Transverse colon (tissue), 3 donors: ENCODE measurements at regions not wholly inside any gene's neighbourhood (a gene's known extent, or its start where the extent isn't known, plus 50 kb on each side); places are given as distances from the start of the nearest gene placed in this dataset.

Experiments
- POLR2A ChIP-seq: fragments of 450-650 bp; IDR thresholded peaks from one replicate; pipeline ENCODE4 v1.6.1; 2016; ENCODE audit warnings: antibody characterized with exemption, mild to moderate bottlenecking, moderate library complexity
- TF ChIP-seq, protein P1 (sequence below), 5 experiments: fragments of 200-600 bp in 3 of 5; fragments of 450-650 bp in 2 of 5; sonication (generic) in 3 of 5; IDR thresholded peaks; 1 replicate in 2 of 5; 2 replicates in 3 of 5; pipeline ENCODE4 v1.5.1; 2016 to 2017; ENCODE audit warnings: antibody characterized with exemption in 5 of 5, inconsistent platforms in 3 of 5, mild to moderate bottlenecking in 2 of 5, moderate library complexity in 1 of 5

DNA sequence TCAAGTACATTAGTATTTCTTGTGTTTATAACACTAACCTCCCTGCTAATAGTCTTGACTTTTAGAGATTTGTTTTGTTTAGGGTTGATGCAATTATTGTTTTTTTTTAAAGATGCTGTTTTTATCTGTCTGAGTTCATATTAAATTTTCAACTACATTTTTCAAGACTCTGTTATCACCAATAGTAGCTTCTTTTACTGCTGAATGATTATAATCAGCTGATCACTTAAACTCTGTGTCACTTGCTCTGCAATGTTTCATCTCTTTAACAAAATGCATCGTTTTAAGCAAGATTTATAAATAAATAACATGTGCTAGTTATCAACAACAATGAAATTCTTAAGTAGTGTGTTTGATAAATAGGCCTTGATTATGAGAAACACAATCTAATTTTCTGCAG, 920.9 kb upstream of the PCDH20 start:
- TF ChIP-seq, protein P1, sequence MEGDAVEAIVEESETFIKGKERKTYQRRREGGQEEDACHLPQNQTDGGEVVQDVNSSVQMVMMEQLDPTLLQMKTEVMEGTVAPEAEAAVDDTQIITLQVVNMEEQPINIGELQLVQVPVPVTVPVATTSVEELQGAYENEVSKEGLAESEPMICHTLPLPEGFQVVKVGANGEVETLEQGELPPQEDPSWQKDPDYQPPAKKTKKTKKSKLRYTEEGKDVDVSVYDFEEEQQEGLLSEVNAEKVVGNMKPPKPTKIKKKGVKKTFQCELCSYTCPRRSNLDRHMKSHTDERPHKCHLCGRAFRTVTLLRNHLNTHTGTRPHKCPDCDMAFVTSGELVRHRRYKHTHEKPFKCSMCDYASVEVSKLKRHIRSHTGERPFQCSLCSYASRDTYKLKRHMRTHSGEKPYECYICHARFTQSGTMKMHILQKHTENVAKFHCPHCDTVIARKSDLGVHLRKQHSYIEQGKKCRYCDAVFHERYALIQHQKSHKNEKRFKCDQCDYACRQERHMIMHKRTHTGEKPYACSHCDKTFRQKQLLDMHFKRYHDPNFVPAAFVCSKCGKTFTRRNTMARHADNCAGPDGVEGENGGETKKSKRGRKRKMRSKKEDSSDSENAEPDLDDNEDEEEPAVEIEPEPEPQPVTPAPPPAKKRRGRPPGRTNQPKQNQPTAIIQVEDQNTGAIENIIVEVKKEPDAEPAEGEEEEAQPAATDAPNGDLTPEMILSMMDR (IDR thresholded peaks at IDR 0.05), result no peak
- TF ChIP-seq POLR2A, result no peak
